Astrocyte of the spinal cord (primary cell): ENCODE measurements at regions not wholly inside any gene's neighbourhood (a gene's known extent, or its start where the extent isn't known, plus 50 kb on each side); places are given as distances from the start of the nearest gene placed in this dataset.

Source experiments
- DNase-seq: peaks from one replicate; pipeline ENCODE4 v3.0.0; 2011; ENCODE audit warnings: low read depth, low spot score
- H3K4me3 ChIP-seq: 2 replicates; pipeline ENCODE4 v1.5.1; 2011; ENCODE audit warnings: low read depth, mild to moderate bottlenecking, low read length, moderate library complexity
- CTCF ChIP-seq: IDR thresholded peaks from 2 replicates; pipeline ENCODE4 v1.5.1; 2012; ENCODE audit warnings: low read depth, mild to moderate bottlenecking, low read length, inconsistent platforms
- in situ Hi-C: cut with HindIII; loops from 2 replicates; pipeline ENCODE4 v1.10.0; 2017; ENCODE audit warnings: low sequenced_read_pairs

GRCh38 chr9:99693888-99694287 lies 127.8 kb upstream of the NR4A3 start:
- no peak for DNase-seq
- in situ Hi-C loops, result no loop called here
- TF ChIP-seq CTCF, result no peak
- no peak overlapping the region for H3K4me3 ChIP-seq

GRCh38 chr9:99694393-99694792 lies 127.3 kb upstream of the NR4A3 start:
- TF ChIP-seq CTCF, result no peak
- no peak for DNase-seq
- in situ Hi-C loops, result no loop called here
- no peak overlapping the region for H3K4me3 ChIP-seq

DNA sequence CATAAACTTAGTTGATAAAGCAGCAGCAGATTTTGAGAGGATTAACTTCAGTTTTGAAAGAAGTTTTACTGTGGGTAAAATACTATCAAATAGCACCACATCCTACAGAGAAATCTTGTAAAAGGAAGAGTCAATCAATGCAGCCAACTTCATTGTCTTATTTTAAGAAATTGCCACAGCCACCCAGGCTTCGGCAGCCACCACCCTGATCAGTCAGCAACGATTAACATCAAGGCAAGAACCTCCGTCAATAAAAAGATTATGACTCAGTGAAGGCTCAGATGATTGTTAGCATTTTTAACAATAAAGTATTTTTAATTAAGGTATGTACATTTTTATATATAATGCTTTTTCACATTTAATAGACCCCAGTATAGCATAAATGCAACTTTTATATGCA lies 122.3 kb upstream of the NR4A3 start:
- in situ Hi-C loops, result no loop called here

GRCh38 chr9:99712214-99712613 lies 109.5 kb upstream of the NR4A3 start:
- in situ Hi-C loops, result no loop called here
- H3K4me3 ChIP-seq, result no peak overlapping the region
- no peak for TF ChIP-seq CTCF
- DNase-seq, result no peak

More for the DNA sequence above, 122.3 kb upstream of the NR4A3 start:
- no peak for DNase-seq
- no peak overlapping the region for H3K4me3 ChIP-seq
- no peak for TF ChIP-seq CTCF

DNA sequence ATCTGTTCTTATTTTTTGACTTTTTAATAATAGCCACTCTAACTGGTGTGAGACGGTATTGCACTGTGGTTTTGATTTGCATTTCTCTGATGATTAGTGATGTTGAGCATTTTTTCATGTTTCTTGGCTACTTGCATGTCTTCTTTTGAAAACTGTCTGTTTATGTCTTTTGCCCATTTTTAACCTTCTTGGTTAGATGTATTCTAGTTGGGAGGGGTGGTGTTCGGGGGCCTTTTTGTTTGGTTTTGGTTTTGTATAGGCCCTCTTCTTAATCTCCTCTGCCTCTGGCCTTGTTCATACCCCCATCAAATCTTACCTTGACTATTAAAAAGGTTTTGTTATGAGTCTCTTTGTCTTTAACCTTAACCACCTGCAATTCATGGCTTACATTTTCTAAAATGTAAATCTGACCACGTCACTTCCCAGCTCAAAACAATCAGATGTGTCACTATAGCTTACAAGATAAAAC lies 107.8 kb upstream of the NR4A3 start:
- no peak for DNase-seq
- TF ChIP-seq CTCF, result no peak
- no peak overlapping the region for H3K4me3 ChIP-seq
- in situ Hi-C loops, result no loop called here

DNA sequence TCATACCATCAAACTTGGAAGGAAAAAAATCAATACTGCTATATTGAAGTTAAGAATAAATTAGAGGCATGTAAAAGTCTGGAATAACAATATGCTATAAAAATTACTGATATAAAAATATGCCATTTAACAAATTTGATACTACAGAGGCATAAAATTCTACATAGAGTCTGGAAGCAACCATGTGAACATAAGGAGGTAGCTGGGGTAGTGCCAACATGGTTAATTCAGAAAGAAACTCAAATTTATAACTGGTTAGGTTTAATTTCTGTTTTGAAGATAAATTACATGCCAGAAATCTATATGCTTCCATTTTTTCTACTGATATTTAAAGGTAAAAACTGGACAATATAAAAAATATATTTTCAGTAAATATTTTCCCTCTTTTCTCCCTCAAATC lies 103.1 kb upstream of the NR4A3 start:
- in situ Hi-C loops, result no loop called here
- H3K4me3 ChIP-seq, result no peak overlapping the region
- DNase-seq, result no peak
- no peak for TF ChIP-seq CTCF
